ENCODE measurements at regions not wholly inside any gene's neighbourhood (a gene's known extent, or its start where the extent isn't known, plus 50 kb on each side); places are given as distances from the start of the nearest gene placed in this dataset.

GRCh38 chr13:91151921-91152320 lies 195.6 kb upstream of the MIR17HG start:
- TF ChIP-seq CTCF (IDR thresholded peaks at IDR 0.05), result no peak
- no peak for TF ChIP-seq POLR2A (IDR thresholded peaks at IDR 0.05)

Data from ovary (tissue), 3 donors.